GM12878 (cell line): ENCODE measurements at regions not wholly inside any gene's neighbourhood (a gene's known extent, or its start where the extent isn't known, plus 50 kb on each side); places are given as distances from the start of the nearest gene placed in this dataset.

Experiments used
- EZH2 ChIP-seq: IDR thresholded peaks from 2 replicates; pipeline ENCODE4 v1.6.1; 2012; ENCODE audit warnings: low read depth, mild to moderate bottlenecking, control low read depth, inconsistent platforms, low read length, borderline replicate concordance; ENCODE audit not compliant: control insufficient read depth
- TF ChIP-seq, protein P1 (sequence below): IDR thresholded peaks from 2 replicates; pipeline ENCODE4 v1.6.1; 2012; ENCODE audit warnings: improper control_type of control experiment, low read depth, low read length; ENCODE audit not compliant: insufficient replicate concordance

DNA sequence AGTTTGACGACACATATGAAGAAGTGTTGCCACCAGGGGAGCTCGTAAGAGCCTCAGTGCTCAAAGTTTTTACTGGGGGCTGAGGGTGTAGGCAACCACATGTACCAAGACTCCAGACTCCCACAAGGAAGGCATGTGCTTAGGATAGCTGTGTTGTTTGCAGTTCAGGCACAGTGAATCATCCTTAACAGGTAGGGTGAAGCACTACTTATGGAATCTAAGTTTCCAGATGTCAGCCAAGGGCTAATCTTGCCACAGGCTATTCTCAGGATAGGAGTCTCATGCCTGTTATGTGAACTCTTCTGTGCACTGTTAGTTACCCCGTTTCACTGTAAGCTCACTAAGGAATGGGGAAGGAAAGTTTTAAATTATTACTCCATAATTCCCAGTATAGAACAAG is 202.6 kb downstream of the TMA16 start:
- TF ChIP-seq EZH2 = no peak
- TF ChIP-seq, protein P1, sequence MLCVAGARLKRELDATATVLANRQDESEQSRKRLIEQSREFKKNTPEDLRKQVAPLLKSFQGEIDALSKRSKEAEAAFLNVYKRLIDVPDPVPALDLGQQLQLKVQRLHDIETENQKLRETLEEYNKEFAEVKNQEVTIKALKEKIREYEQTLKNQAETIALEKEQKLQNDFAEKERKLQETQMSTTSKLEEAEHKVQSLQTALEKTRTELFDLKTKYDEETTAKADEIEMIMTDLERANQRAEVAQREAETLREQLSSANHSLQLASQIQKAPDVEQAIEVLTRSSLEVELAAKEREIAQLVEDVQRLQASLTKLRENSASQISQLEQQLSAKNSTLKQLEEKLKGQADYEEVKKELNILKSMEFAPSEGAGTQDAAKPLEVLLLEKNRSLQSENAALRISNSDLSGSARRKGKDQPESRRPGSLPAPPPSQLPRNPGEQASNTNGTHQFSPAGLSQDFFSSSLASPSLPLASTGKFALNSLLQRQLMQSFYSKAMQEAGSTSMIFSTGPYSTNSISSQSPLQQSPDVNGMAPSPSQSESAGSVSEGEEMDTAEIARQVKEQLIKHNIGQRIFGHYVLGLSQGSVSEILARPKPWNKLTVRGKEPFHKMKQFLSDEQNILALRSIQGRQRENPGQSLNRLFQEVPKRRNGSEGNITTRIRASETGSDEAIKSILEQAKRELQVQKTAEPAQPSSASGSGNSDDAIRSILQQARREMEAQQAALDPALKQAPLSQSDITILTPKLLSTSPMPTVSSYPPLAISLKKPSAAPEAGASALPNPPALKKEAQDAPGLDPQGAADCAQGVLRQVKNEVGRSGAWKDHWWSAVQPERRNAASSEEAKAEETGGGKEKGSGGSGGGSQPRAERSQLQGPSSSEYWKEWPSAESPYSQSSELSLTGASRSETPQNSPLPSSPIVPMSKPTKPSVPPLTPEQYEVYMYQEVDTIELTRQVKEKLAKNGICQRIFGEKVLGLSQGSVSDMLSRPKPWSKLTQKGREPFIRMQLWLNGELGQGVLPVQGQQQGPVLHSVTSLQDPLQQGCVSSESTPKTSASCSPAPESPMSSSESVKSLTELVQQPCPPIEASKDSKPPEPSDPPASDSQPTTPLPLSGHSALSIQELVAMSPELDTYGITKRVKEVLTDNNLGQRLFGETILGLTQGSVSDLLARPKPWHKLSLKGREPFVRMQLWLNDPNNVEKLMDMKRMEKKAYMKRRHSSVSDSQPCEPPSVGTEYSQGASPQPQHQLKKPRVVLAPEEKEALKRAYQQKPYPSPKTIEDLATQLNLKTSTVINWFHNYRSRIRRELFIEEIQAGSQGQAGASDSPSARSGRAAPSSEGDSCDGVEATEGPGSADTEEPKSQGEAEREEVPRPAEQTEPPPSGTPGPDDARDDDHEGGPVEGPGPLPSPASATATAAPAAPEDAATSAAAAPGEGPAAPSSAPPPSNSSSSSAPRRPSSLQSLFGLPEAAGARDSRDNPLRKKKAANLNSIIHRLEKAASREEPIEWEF = no peak
